GM23248 (cell line): ENCODE measurements at regions not wholly inside any gene's neighbourhood (a gene's known extent, or its start where the extent isn't known, plus 50 kb on each side); places are given as distances from the start of the nearest gene placed in this dataset.

ENCODE experiments used
- EZH2 ChIP-seq: fragments of 200-600 bp; sonication (generic); IDR thresholded peaks from 2 replicates; pipeline ENCODE4 v1.6.1; 2018; ENCODE audit warnings: antibody characterized with exemption, mild to moderate bottlenecking; ENCODE audit not compliant: insufficient read depth, poor library complexity, severe bottlenecking
- EZH2phosphoT487 ChIP-seq: fragments of 200-600 bp; sonication (generic); IDR thresholded peaks from 2 replicates; pipeline ENCODE4 v1.6.1; 2018; ENCODE audit warnings: antibody characterized with exemption, moderate library complexity, mild to moderate bottlenecking, low read depth; ENCODE audit not compliant: insufficient read depth

- TF ChIP-seq EZH2 (no peak), EZH2phosphoT487 (no peak)
Measured at GRCh38 chr12:3350432-3350831, 140.6 kb upstream of the PRMT8 start.
